Suprapubic skin (tissue), 4 donors: ENCODE measurements at regions not wholly inside any gene's neighbourhood (a gene's known extent, or its start where the extent isn't known, plus 50 kb on each side); places are given as distances from the start of the nearest gene placed in this dataset.

Experiments
- DNase-seq, 2 donors: peaks; one replicate each; pipeline ENCODE4 v3.0.0-alpha.2; 2019; ENCODE audit warnings: low spot score in 2 of 2
- H3K27ac ChIP-seq: fragments of 200-600 bp; sonication (generic); one replicate; pipeline ENCODE4 v1.5.1; 2019
- H3K27me3 ChIP-seq: fragments of 200-600 bp; sonication (generic); one replicate; pipeline ENCODE4 v1.5.1; 2019
- H3K36me3 ChIP-seq: fragments of 200-600 bp; sonication (generic); one replicate; pipeline ENCODE4 v1.5.1; 2019
- H3K4me1 ChIP-seq: fragments of 200-600 bp; sonication (generic); one replicate; pipeline ENCODE4 v1.5.1; 2019
- H3K4me3 ChIP-seq: fragments of 200-600 bp; sonication (generic); one replicate; pipeline ENCODE4 v1.5.1; 2019; ENCODE audit warnings: mild to moderate bottlenecking
- H3K9me3 ChIP-seq: fragments of 200-600 bp; sonication (generic); one replicate; pipeline ENCODE4 v1.5.1; 2019
- EP300 ChIP-seq: sonication (generic); formaldehyde crosslinking; IDR thresholded peaks from one replicate; pipeline ENCODE4 v1.6.1; 2017; ENCODE audit warnings: antibody characterized with exemption
- POLR2A ChIP-seq, 2 donors: fragments of 450-650 bp; IDR thresholded peaks; one replicate each; pipeline ENCODE4 v1.6.1; 2017; ENCODE audit warnings: antibody characterized with exemption in 2 of 2, mild to moderate bottlenecking in 2 of 2, moderate library complexity in 2 of 2
- POLR2AphosphoS5 ChIP-seq, 3 donors: sonication (generic); formaldehyde crosslinking; IDR thresholded peaks; one replicate each; pipeline ENCODE4 v1.6.1; 2017; ENCODE audit warnings: antibody characterized with exemption in 3 of 3
- WGBS: methylation state at CpG from one replicate; pipeline ENCODE4 v1.1.5; 2018; 5-methylcytosine and 5-hydroxymethylcytosine counted together
- TF ChIP-seq, protein P1 (sequence below), 2 donors: fragments of 200-600 bp in 1 of 2; fragments of 450-650 bp in 1 of 2; sonication (generic) in 1 of 2; IDR thresholded peaks; one replicate each; pipeline ENCODE4 v1.5.1; 2016 to 2019; ENCODE audit warnings: antibody characterized with exemption in 2 of 2, mild to moderate bottlenecking in 1 of 2, moderate library complexity in 1 of 2

DNA sequence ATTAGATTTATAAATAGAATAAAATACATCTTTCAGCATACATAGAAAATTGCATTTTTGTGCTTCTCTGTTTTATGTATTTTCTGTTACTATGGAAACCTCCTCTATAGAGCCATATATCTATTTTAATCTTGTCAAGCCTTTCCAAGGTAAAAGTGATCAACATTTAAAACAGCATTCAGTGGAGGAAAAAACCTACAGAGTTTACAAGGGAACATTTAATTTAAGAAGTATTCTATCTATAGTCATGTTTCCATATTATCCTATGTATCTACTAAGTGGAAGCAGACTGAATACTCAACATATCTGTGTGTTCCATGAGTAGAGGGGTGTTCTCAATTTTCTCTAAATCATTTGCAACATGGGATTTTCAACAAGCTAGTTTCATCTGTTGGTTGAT is 791.4 kb downstream of the CDH18 start:
- Histone ChIP-seq H3K27me3 (no peaks in the 10 kb centered on the region), H3K36me3 (no peaks in the 10 kb centered on the region), H3K4me3 (no peak overlapping the region), H3K27ac (no peak overlapping the region), H3K9me3 (no peaks in the 10 kb centered on the region), H3K4me1 (no peaks in the 10 kb centered on the region)
- TF ChIP-seq EP300 = no peak
- TF ChIP-seq, protein P1, sequence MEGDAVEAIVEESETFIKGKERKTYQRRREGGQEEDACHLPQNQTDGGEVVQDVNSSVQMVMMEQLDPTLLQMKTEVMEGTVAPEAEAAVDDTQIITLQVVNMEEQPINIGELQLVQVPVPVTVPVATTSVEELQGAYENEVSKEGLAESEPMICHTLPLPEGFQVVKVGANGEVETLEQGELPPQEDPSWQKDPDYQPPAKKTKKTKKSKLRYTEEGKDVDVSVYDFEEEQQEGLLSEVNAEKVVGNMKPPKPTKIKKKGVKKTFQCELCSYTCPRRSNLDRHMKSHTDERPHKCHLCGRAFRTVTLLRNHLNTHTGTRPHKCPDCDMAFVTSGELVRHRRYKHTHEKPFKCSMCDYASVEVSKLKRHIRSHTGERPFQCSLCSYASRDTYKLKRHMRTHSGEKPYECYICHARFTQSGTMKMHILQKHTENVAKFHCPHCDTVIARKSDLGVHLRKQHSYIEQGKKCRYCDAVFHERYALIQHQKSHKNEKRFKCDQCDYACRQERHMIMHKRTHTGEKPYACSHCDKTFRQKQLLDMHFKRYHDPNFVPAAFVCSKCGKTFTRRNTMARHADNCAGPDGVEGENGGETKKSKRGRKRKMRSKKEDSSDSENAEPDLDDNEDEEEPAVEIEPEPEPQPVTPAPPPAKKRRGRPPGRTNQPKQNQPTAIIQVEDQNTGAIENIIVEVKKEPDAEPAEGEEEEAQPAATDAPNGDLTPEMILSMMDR (IDR thresholded peaks at IDR 0.05) = no peak
- no peak for TF ChIP-seq POLR2AphosphoS5 (IDR thresholded peaks at IDR 0.05)
- no peak for TF ChIP-seq POLR2A (IDR thresholded peaks at IDR 0.05)
- no peak for DNase-seq

GRCh38 chr5:19200251-19200650 is 787.7 kb downstream of the CDH18 start:
- TF ChIP-seq, protein P1 (IDR thresholded peaks at IDR 0.05) = no peak
- no peak for TF ChIP-seq EP300
- no peak for TF ChIP-seq POLR2AphosphoS5 (IDR thresholded peaks at IDR 0.05)
- no peak for TF ChIP-seq POLR2A (IDR thresholded peaks at IDR 0.05)

GRCh38 chr5:19208397-19208796 is 779.6 kb downstream of the CDH18 start:
- H3K27ac ChIP-seq = no peak overlapping the region
- H3K36me3 ChIP-seq = no peaks in the 10 kb centered on the region
- no peak overlapping the region for H3K4me3 ChIP-seq
- H3K4me1 ChIP-seq = peaks cover 3% of the 10 kb centered on the region
- WGBS = 50% methylated on average over 2 of the region's 4 CpGs
- no peaks in the 10 kb centered on the region for H3K27me3 ChIP-seq
- no peak for DNase-seq
- TF ChIP-seq, protein P1 (IDR thresholded peaks at IDR 0.05) = no peak
- no peak for TF ChIP-seq EP300
- TF ChIP-seq POLR2A (IDR thresholded peaks at IDR 0.05) = no peak
- no peak for TF ChIP-seq POLR2AphosphoS5 (IDR thresholded peaks at IDR 0.05)
- no peaks in the 10 kb centered on the region for H3K9me3 ChIP-seq

More at GRCh38 chr5:19200251-19200650, 787.7 kb downstream of the CDH18 start:
- no peaks in the 10 kb centered on the region for H3K4me1 ChIP-seq
- H3K9me3 ChIP-seq = no peaks in the 10 kb centered on the region
- no peaks in the 10 kb centered on the region for H3K36me3 ChIP-seq
- WGBS = 88% methylated on average over 6 of the region's 6 CpGs
- no peak overlapping the region for H3K27ac ChIP-seq
- H3K4me3 ChIP-seq = no peak overlapping the region
- no peak for DNase-seq
- no peaks in the 10 kb centered on the region for H3K27me3 ChIP-seq

- Histone ChIP-seq H3K4me1 (peaks cover 3% of the 10 kb centered on the region), H3K27me3 (no peaks in the 10 kb centered on the region), H3K36me3 (no peaks in the 10 kb centered on the region), H3K27ac (no peak overlapping the region), H3K4me3 (no peak overlapping the region), H3K9me3 (no peaks in the 10 kb centered on the region)
- no peak for DNase-seq
- TF ChIP-seq POLR2AphosphoS5 (IDR thresholded peaks at IDR 0.05) = no peak
- TF ChIP-seq, protein P1 (IDR thresholded peaks at IDR 0.05) = no peak
- TF ChIP-seq EP300 = no peak
- no peak for TF ChIP-seq POLR2A (IDR thresholded peaks at IDR 0.05)
- WGBS = 73% methylated on average over 1 of the region's 1 CpG
Observed at GRCh38 chr5:19210886-19211285, 777.1 kb downstream of the CDH18 start.

DNA sequence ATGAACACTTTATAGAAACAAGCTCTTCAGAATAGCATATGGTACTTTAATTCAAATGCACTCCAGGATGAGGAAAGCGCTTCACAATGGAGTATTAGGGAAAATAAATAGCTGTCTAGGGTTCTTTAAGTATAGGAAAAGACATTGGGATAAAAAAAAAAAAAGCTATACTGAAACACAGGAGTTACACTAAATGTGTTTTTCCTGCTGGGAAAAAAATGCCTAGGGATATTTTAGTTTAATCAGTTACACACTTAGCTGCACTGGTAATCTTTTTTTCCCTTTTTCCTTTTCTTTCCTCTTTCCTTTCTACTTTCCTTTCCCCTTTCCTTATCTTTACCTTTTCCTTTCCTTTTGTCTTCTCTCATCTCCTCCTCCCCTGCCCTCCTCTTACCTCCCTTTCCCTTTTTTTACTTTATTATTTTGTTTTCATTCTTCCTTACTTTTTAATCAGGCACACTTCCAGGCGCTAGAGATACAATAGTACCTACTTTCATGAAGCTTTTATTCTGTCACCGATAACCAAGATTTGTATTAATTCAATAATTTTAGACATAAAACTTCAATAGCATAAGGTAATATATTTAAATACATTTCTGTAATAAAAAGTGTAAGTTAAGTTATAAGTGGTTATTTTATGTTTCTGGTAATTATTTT is 758.7 kb downstream of the CDH18 start:
- no peak for TF ChIP-seq EP300
- TF ChIP-seq, protein P1 (IDR thresholded peaks at IDR 0.05) = no peak
- TF ChIP-seq POLR2A (IDR thresholded peaks at IDR 0.05) = no peak
- TF ChIP-seq POLR2AphosphoS5 (IDR thresholded peaks at IDR 0.05) = no peak
- no peak overlapping the region for H3K27ac ChIP-seq
- no peaks in the 10 kb centered on the region for H3K4me1 ChIP-seq
- H3K36me3 ChIP-seq = no peaks in the 10 kb centered on the region
- WGBS = 88% methylated on average over 3 of the region's 3 CpGs
- DNase-seq = no peak
- H3K9me3 ChIP-seq = no peaks in the 10 kb centered on the region
- no peaks in the 10 kb centered on the region for H3K27me3 ChIP-seq
- H3K4me3 ChIP-seq = no peak overlapping the region
